Naive thymus-derived CD4-positive, alpha-beta T cell (primary cell): ENCODE measurements at regions not wholly inside any gene's neighbourhood (a gene's known extent, or its start where the extent isn't known, plus 50 kb on each side); places are given as distances from the start of the nearest gene placed in this dataset.

Experiments
- ATAC-seq: fragments of 150-1000 bp; cut with Tn5 transposase; 2 replicates; pipeline ENCODE4 v1.10.0; 2021; ENCODE audit warnings: mild to moderate bottlenecking, moderate library complexity
- CTCF ChIA-PET: fragments of 350-600 bp; sonication (Branson Sonifier 250); formaldehyde crosslinking; loops from one replicate; lab custom pipeline; 2021; ENCODE audit warnings: antibody characterized with exemption; lab: Charles Lee
- POLR2A ChIA-PET: fragments of 350-600 bp; sonication (Branson Sonifier 250); formaldehyde crosslinking; loops from one replicate; lab custom pipeline; 2021; ENCODE audit warnings: antibody characterized with exemption, inconsistent platforms; lab: Charles Lee
- DNase-seq, 9 donors: peaks; one replicate each; pipeline versions ENCODE4 v3.0.0 to v3.0.0-alpha.2; 2020 to 2022; ENCODE audit warnings: mixed read lengths in 1 of 9
- H3K27ac ChIP-seq: one replicate; pipeline ENCODE4 v1.7.0; 2013; ENCODE audit warnings: mild to moderate bottlenecking, low read depth, low read length, moderate library complexity
- H3K27me3 ChIP-seq, 2 donors: one replicate each; pipeline ENCODE4 v1.7.0; 2013; ENCODE audit warnings: low read length in 2 of 2, mild to moderate bottlenecking in 2 of 2, moderate library complexity in 2 of 2; ENCODE audit not compliant: control insufficient read depth in 2 of 2, insufficient read depth in 2 of 2
- H3K36me3 ChIP-seq, 3 experiments: 1 replicate in 2 of 3; 2 replicates in 1 of 3; pipeline ENCODE4 v1.7.0; 2013; ENCODE audit warnings: low read length in 3 of 3, mild to moderate bottlenecking in 3 of 3, moderate library complexity in 1 of 3; ENCODE audit not compliant: insufficient read depth in 3 of 3, control insufficient read depth in 2 of 3
- H3K4me1 ChIP-seq, 2 donors: one replicate each; pipeline ENCODE4 v1.7.0; 2013; ENCODE audit warnings: low read length in 2 of 2, mild to moderate bottlenecking in 2 of 2, moderate library complexity in 1 of 2; ENCODE audit not compliant: control insufficient read depth in 2 of 2, insufficient read depth in 2 of 2
- H3K4me3 ChIP-seq: 2 replicates; pipeline ENCODE4 v1.7.0; 2013; ENCODE audit warnings: mild to moderate bottlenecking, low read length
- H3K9me3 ChIP-seq, 3 experiments: 1 replicate in 2 of 3; 2 replicates in 1 of 3; pipeline ENCODE4 v1.7.0; 2013; ENCODE audit warnings: low read length in 3 of 3; ENCODE audit not compliant: control insufficient read depth in 2 of 3
- H3K27ac Mint-ChIP-seq, 9 donors: one replicate each; pipeline ENCODE4 v1.8.0; 2020 to 2022; ENCODE audit warnings: mixed read lengths in 9 of 9, mild to moderate bottlenecking in 8 of 9, moderate library complexity in 5 of 9, inconsistent platforms in 2 of 9
- H3K27me3 Mint-ChIP-seq, 5 donors: one replicate each; pipeline ENCODE4 v1.8.0; 2021 to 2022; ENCODE audit warnings: mixed read lengths in 5 of 5, mild to moderate bottlenecking in 1 of 5
- H3K36me3 Mint-ChIP-seq, 5 donors: one replicate each; pipeline ENCODE4 v1.8.0; 2020 to 2022; ENCODE audit warnings: mixed read lengths in 5 of 5, mild to moderate bottlenecking in 3 of 5, inconsistent platforms in 1 of 5
- H3K4me1 Mint-ChIP-seq, 7 donors: one replicate each; pipeline ENCODE4 v1.8.0; 2020 to 2022; ENCODE audit warnings: mixed read lengths in 7 of 7, mild to moderate bottlenecking in 3 of 7, inconsistent platforms in 1 of 7
- H3K4me3 Mint-ChIP-seq, 10 donors: one replicate each; pipeline ENCODE4 v1.8.0; 2020 to 2022; ENCODE audit warnings: mild to moderate bottlenecking in 10 of 10, mixed read lengths in 10 of 10, moderate library complexity in 6 of 10, inconsistent platforms in 2 of 10
- H3K9me3 Mint-ChIP-seq, 11 donors: one replicate each; pipeline ENCODE4 v1.8.0; 2020 to 2022; ENCODE audit warnings: mixed read lengths in 11 of 11, mild to moderate bottlenecking in 4 of 11, inconsistent platforms in 1 of 11, moderate library complexity in 1 of 11
- intact Hi-C, 2 donors: fragments of 100-400 bp; cut with micrococcal nuclease; formaldehyde crosslinking; loops; one replicate each; pipeline ENCODE4 v1.15.1; 2023

GRCh38 chr3:4047366-4047765, 248.1 kb downstream of the LRRN1 start:
- Mint-ChIP-seq H3K9me3 (peaks cover 0 to 2% (median 0%) of the 10 kb centered on the region in 11 donors), H3K27ac (no peak overlapping the region), H3K36me3 (peaks cover 0 to 3% (median 0%) of the 10 kb centered on the region in 5 donors), H3K27me3 (no peaks in the 10 kb centered on the region), H3K4me1 (no peaks in the 10 kb centered on the region), H3K4me3 (no peak overlapping the region)
- H3K4me3 ChIP-seq = no peak overlapping the region
- DNase-seq (no peak), ATAC-seq (no peak)
- ChIA-PET CTCF (no interaction called here), POLR2A (no interaction called here)
- no peaks in the 10 kb centered on the region for H3K27me3 ChIP-seq
- no peaks in the 10 kb centered on the region for H3K9me3 ChIP-seq
- H3K36me3 ChIP-seq = no peaks in the 10 kb centered on the region
- H3K27ac ChIP-seq = no peak overlapping the region
- intact Hi-C loops = no loop called here
- no peaks in the 10 kb centered on the region for H3K4me1 ChIP-seq

- no peaks in the 10 kb centered on the region for H3K27me3 ChIP-seq
- H3K27ac ChIP-seq = no peak overlapping the region
- H3K9me3 ChIP-seq = no peaks in the 10 kb centered on the region
- no peaks in the 10 kb centered on the region for H3K4me1 ChIP-seq
- no peak overlapping the region for H3K4me3 ChIP-seq
- CTCF ChIA-PET = no interaction called here
- POLR2A ChIA-PET = no interaction called here
- ATAC-seq (no peak), DNase-seq (no peak)
- no peaks in the 10 kb centered on the region for H3K36me3 ChIP-seq
- Mint-ChIP-seq H3K4me3 (no peak overlapping the region), H3K9me3 (peaks cover 0 to 5% (median 0%) of the 10 kb centered on the region in 11 donors), H3K36me3 (peaks cover 0 to 15% (median 0%) of the 10 kb centered on the region in 5 donors), H3K27me3 (no peaks in the 10 kb centered on the region), H3K27ac (no peak overlapping the region), H3K4me1 (no peaks in the 10 kb centered on the region)
- intact Hi-C loops = no loop called here
Measured at GRCh38 chr3:4052706-4053105, 250.5 kb upstream of the SETMAR start.

GRCh38 chr3:4053975-4054374, 249.2 kb upstream of the SETMAR start:
- H3K4me3 ChIP-seq = no peak overlapping the region
- no peaks in the 10 kb centered on the region for H3K36me3 ChIP-seq
- no peaks in the 10 kb centered on the region for H3K4me1 ChIP-seq
- POLR2A ChIA-PET = no interaction called here
- Mint-ChIP-seq H3K36me3 (peaks cover 0 to 15% (median 0%) of the 10 kb centered on the region in 5 donors), H3K9me3 (peaks cover 0 to 5% (median 0%) of the 10 kb centered on the region in 11 donors), H3K27ac (no peak overlapping the region), H3K4me3 (no peak overlapping the region), H3K27me3 (no peaks in the 10 kb centered on the region), H3K4me1 (no peaks in the 10 kb centered on the region)
- ATAC-seq (no peak), DNase-seq (no peak)
- intact Hi-C loops = no loop called here
- no peaks in the 10 kb centered on the region for H3K9me3 ChIP-seq
- H3K27me3 ChIP-seq = no peaks in the 10 kb centered on the region
- H3K27ac ChIP-seq = no peak overlapping the region
- CTCF ChIA-PET = no interaction called here

- no peaks in the 10 kb centered on the region for H3K4me1 Mint-ChIP-seq
- intact Hi-C loops = no loop called here
- no peaks in the 10 kb centered on the region for H3K4me1 ChIP-seq
- H3K27me3 ChIP-seq = no peaks in the 10 kb centered on the region
- POLR2A ChIA-PET = no interaction called here
- DNase-seq (no peak), ATAC-seq (no peak)
- peaks cover 0 to 6% (median 4%) of the 10 kb centered on the region in 5 donors for H3K36me3 Mint-ChIP-seq
- no peaks in the 10 kb centered on the region for H3K36me3 ChIP-seq
- H3K27ac Mint-ChIP-seq = peak overlapping the region in 2 of 9 donors; percentile 46 to 51
- no peaks in the 10 kb centered on the region for H3K9me3 ChIP-seq
- CTCF ChIA-PET = no interaction called here
- no peak overlapping the region for H3K27ac ChIP-seq
- H3K4me3 Mint-ChIP-seq = no peak overlapping the region
- peaks cover 0 to 5% (median 0%) of the 10 kb centered on the region in 11 donors for H3K9me3 Mint-ChIP-seq
- no peaks in the 10 kb centered on the region for H3K27me3 Mint-ChIP-seq
- H3K4me3 ChIP-seq = no peak overlapping the region
Measured at GRCh38 chr3:4060064-4060463, 243.1 kb upstream of the SETMAR start.

DNA sequence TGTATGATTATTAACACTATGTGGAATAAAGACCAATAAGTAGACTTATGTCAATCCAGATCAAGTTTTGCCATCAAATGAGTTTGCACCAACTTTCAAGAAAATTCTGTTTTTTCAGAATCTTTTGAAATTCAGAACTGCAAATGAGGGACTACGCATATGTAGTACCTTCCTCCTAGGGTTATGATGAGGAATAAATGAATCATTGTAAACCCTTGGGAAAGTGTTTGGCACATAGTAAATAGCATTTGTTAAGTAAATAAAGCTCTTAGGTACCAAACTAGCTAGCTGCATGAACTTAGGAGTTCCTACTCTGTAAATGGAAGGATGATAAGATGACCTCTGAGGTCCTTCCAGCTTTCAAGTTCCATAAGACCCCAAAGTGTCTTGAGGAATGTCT, 242.6 kb upstream of the SETMAR start:
- H3K9me3 ChIP-seq = no peaks in the 10 kb centered on the region
- Mint-ChIP-seq H3K4me1 (no peaks in the 10 kb centered on the region), H3K27me3 (no peaks in the 10 kb centered on the region), H3K9me3 (peaks cover 0 to 5% (median 0%) of the 10 kb centered on the region in 11 donors), H3K36me3 (peaks cover 0 to 7% (median 4%) of the 10 kb centered on the region in 5 donors), H3K27ac (no peak overlapping the region), H3K4me3 (no peak overlapping the region)
- H3K27me3 ChIP-seq = no peaks in the 10 kb centered on the region
- H3K36me3 ChIP-seq = no peaks in the 10 kb centered on the region
- intact Hi-C loops = no loop called here
- ATAC-seq = no peak
- no peak overlapping the region for H3K4me3 ChIP-seq
- H3K27ac ChIP-seq = no peak overlapping the region
- no peaks in the 10 kb centered on the region for H3K4me1 ChIP-seq
- ChIA-PET POLR2A (no interaction called here), CTCF (no interaction called here)
- no peak for DNase-seq

DNA sequence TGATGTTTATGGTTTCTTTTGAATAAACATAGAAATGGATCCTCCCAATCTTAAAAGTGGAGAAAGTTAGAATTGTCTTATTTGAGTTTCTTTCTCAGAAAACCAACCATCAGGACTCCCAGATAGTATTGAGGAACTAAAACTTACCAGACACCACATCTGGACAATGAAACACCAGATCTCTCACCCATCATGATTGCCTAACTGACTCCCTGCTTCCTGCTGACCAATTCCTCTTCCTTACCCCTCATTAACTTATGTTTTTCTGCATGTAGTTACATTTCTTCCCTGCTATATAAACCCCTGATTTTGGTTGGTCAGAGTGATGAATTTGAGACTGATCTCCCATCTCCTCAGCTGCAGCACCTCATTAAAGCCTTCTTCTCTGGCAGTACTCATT, 242.0 kb upstream of the SETMAR start:
- DNase-seq (no peak), ATAC-seq (no peak)
- H3K9me3 ChIP-seq = no peaks in the 10 kb centered on the region
- no peak overlapping the region for H3K4me3 ChIP-seq
- H3K27ac Mint-ChIP-seq = no peak overlapping the region
- H3K36me3 ChIP-seq = no peaks in the 10 kb centered on the region
- no peaks in the 10 kb centered on the region for H3K4me1 Mint-ChIP-seq
- POLR2A ChIA-PET = no interaction called here
- CTCF ChIA-PET = no interaction called here
- no peaks in the 10 kb centered on the region for H3K9me3 Mint-ChIP-seq
- intact Hi-C loops = no loop called here
- no peaks in the 10 kb centered on the region for H3K27me3 Mint-ChIP-seq
- H3K36me3 Mint-ChIP-seq = peaks cover 0 to 7% (median 0%) of the 10 kb centered on the region in 5 donors
- H3K4me1 ChIP-seq = no peaks in the 10 kb centered on the region
- no peak overlapping the region for H3K4me3 Mint-ChIP-seq
- H3K27me3 ChIP-seq = no peaks in the 10 kb centered on the region
- H3K27ac ChIP-seq = no peak overlapping the region

DNA sequence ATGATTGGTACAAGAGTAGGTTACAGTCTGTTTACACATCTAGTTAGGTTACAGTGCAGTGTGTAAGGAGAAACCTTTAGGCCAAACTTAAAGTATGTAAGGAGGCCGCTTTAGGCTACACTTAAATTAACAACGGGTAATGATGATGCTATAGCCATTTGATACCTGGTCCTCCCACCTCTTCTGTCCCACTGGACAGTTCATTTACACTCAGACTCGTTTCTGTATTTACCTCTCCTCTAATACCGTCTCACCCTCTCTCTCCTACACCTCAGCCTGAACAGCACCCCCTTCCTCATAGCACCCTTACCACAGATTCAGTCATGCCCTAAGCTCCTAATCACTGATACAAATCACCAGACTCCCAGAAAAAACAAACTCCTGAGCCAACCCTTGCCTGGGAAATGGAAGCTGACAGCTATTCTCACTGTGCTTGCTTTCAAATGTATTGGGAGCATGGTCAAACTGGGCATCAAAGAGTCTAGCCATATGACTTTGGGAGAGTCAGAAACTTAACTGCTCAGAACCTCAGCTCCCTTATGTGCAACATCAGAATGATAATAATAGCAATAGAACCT, 241.3 kb upstream of the SETMAR start:
- no peaks in the 10 kb centered on the region for H3K4me1 ChIP-seq
- Mint-ChIP-seq H3K9me3 (no peaks in the 10 kb centered on the region), H3K4me1 (no peaks in the 10 kb centered on the region), H3K27ac (no peak overlapping the region), H3K4me3 (no peak overlapping the region), H3K27me3 (no peaks in the 10 kb centered on the region), H3K36me3 (peaks cover 0 to 8% (median 0%) of the 10 kb centered on the region in 5 donors)
- no peaks in the 10 kb centered on the region for H3K27me3 ChIP-seq
- DNase-seq = no peak
- no peaks in the 10 kb centered on the region for H3K9me3 ChIP-seq
- POLR2A ChIA-PET = no interaction called here
- no peak overlapping the region for H3K27ac ChIP-seq
- ATAC-seq = no peak
- no peaks in the 10 kb centered on the region for H3K36me3 ChIP-seq
- CTCF ChIA-PET = no interaction called here
- no peak overlapping the region for H3K4me3 ChIP-seq
- intact Hi-C loops = no loop called here
